NCI-H187 treated with DMSO at 0.1 percent for 48 hours (cell line): ENCODE measurements at regions not wholly inside any gene's neighbourhood (a gene's known extent, or its start where the extent isn't known, plus 50 kb on each side); places are given as distances from the start of the nearest gene placed in this dataset.

Source experiments
- DNase-seq: peaks from one replicate; lab custom pipeline; 2025; lab: John Stamatoyannopoulos, UW

GRCh38 chr12:78790148-78790547, 74.4 kb upstream of the SYT1 start:
- DNase-seq: no peak

GRCh38 chr12:78792052-78792698, 72.4 kb upstream of the SYT1 start:
- DNase-seq: no peak

DNA sequence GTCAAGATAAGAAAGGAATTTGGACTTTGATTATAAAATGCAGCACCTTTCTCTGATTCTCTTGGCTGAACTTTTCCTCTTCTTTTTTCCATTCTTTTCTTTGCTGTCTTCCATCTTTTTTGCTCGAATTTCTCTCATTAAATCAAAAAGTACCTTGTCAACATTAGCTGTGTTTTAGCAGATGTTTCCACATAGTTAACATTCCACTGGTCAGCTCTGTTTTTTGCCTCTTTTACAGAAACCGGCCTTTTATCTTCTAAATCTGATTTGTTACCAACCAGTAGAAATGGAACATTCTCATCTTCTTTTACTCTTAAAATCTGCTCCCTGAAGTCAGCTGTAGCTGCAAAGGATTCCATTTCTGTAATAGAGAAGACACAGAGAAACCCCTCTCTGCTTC, 71.1 kb upstream of the SYT1 start:
- DNase-seq: no peak

GRCh38 chr12:78793982-78794381, 70.6 kb upstream of the SYT1 start:
- no peak for DNase-seq

GRCh38 chr12:78795934-78796445, 68.6 kb upstream of the SYT1 start:
- no peak for DNase-seq

- DNase-seq: no peak
These were observed 67.2 kb upstream of the SYT1 start for GRCh38 chr12:78797196-78797931.

DNA sequence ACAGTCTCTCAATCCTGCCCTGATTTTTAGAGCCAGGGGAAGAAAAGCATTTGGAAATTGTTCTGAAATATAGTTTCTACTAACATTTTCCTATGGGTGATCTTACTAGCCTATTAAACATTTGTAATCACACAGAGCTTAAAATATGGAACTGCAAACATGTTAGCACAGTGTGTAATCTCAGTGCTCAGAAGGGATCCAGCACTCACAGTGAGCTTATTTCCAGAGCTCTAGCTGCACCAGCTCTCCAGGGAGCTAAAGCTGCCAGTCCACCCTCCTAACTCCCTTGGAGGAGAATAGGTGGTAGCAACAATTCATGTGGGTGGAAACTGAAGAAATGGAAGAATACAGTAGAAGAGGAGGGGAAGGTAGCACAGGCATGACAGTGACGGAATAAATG, 64.9 kb upstream of the SYT1 start:
- DNase-seq: no peak

DNA sequence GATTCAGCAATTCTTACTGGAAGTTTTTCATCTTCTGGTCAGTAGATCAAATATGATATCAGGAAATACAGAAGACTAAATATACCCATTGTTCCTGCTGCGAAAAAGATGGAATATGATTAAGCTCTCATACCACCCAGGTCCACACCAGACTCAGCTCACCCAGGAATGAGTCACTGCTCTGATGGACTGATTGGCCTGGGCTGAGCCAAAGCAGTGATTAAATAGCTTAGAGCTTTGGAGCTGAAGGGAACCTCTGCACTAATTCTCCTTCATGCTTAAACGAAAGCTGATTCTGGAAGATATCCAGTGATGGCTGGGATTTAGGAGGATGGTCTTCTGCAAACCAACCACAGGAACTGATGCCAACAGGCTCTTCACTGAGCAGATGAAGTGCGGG, 62.0 kb upstream of the SYT1 start:
- no peak for DNase-seq

GRCh38 chr12:78804262-78804661, 60.3 kb upstream of the SYT1 start:
- no peak for DNase-seq
